ENCODE measurements at regions not wholly inside any gene's neighbourhood (a gene's known extent, or its start where the extent isn't known, plus 50 kb on each side); places are given as distances from the start of the nearest gene placed in this dataset.

GRCh38 chr6:26149240-26149639 lies 62.0 kb downstream of the HFE start:
- DNase-seq (ENCODE audit: low read depth in 2 of 2), result no peak

GRCh38 chr6:26152226-26153101 lies 65.2 kb downstream of the HFE start:
- no peak for DNase-seq (ENCODE audit: low read depth in 2 of 2)

GRCh38 chr6:26155061-26155930 lies 68.1 kb downstream of the HFE start:
- DNase-seq (ENCODE audit: low read depth in 2 of 2), result no peak

- peak; percentile 55 to 59 for DNase-seq (ENCODE audit: low read depth in 2 of 2)
Measured at GRCh38 chr6:26156105-26156849, 69.0 kb downstream of the HFE start.

DNA sequence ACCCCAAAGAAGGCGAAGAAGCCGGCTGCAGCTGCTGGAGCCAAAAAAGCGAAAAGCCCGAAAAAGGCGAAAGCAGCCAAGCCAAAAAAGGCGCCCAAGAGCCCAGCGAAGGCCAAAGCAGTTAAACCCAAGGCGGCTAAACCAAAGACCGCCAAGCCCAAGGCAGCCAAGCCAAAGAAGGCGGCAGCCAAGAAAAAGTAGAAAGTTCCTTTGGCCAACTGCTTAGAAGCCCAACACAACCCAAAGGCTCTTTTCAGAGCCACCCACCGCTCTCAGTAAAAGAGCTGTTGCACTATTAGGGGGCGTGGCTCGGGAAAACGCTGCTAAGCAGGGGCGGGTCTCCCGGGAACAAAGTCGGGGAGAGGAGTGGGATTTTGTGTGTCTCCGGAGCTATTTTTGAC lies 69.6 kb downstream of the HFE start:
- no peak for DNase-seq (ENCODE audit: low read depth in 2 of 2)

DNA sequence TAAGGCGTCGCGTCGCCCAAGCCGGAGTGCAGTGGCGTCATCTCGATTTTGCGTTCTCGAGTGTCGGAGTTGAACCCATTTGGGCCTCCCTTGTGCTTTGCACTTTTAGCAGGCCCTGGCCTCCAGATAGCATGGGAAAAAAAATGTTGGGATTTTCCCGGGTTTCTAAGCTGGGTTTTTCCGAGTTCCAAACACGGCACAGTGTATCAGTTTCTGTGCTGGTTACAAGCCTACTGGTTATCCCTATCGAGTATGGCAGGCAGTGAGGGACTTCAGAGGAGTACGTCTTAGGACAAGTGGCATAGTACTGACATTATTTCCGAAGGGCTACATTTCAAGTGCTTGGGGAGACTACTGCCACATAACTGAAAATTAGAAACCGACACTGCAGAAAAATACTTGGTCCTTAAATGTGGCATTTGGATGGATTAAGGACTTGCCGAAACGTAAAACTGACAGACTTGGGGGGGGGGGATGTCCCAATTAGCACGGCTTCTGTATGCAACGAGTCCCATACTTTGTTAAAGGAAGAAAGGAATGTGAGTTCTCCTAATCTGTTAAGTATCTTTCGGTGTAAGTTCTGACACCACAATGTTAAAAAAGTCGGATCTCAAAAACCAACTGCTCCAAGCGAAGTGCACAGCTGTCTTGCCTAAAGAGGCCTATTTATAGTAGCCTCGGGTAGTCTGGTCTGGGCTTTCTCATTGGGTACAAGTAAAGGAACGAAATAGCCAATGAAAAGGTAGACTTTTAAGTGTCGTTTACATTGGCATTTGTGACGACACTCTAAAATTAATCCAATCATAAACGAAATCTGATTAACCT lies 70.2 kb downstream of the HFE start:
- DNase-seq (ENCODE audit: low read depth in 2 of 2), result no peak

- peak; percentile 39 to 68 for DNase-seq (ENCODE audit: low read depth in 2 of 2)
Measured at GRCh38 chr6:26158076-26158580, 70.9 kb downstream of the HFE start.

- DNase-seq (ENCODE audit: low read depth in 2 of 2), result no peak
Measured at GRCh38 chr6:26158581-26159356, 71.5 kb downstream of the HFE start.

DNA sequence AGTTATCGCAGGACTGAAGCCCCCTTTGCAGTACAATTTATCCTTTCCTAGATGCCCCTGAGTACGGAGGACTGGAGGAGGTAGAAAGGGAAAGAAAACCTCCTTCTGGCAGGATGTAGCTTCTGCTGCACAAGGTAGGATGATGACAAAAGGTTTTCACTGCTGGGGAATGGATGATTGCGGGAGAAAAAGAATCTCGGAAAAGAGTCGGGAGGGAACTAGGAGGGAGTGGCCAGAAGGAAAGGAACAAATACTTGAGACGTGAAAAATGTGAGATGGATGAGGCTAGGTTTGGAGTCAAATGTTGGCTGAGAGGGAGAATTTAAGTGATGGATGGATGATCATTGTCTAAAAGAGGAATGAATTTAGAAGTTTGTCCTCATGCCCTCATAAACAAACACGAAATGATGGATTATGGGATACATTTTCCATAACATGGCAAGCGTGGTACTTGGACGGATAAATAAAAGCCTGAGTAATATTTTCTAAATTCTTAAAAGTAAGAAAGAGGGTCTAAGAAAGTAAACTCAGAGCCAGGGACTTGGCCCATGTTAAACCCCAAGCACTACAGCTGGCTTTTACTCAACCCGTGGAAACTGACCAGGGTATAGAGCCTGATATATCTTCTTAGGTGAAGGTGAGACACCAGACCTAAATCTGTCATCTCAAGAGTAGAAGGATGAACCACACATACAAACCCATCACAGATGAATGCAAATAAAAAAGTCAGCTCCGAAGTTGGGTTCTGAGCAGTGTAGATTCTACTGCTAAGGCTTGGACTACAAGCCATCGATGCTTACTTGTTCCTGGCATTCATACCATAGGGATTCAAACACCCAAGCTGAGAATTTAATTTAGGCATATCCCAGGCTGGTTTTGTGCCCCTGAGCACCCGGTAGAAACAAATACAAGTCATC lies 72.4 kb downstream of the HFE start:
- no peak for DNase-seq (ENCODE audit: low read depth in 2 of 2)

DNA sequence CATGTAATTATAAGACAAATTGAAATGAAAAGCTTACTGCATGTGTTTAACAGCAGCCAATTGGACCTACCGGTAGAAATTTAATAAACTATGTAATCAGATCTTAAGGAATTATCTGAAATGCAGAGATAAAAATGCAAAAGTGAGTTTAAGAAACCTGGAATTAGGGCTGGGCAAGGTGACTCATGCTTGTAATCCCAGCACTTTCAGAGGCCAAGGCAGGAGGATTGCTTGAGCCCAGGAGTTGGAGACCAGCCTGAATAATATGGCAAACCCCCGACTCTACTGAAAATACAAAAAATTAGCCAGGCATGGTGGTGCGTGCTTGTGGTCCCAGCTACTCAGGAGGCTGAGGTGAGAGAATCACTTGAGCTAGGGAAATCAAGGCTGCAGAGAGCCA lies 74.1 kb downstream of the HFE start:
- DNase-seq (ENCODE audit: low read depth in 2 of 2), result no peak

GRCh38 chr6:26162399-26162798 lies 75.2 kb downstream of the HFE start:
- no peak for DNase-seq (ENCODE audit: low read depth in 2 of 2)

DNA sequence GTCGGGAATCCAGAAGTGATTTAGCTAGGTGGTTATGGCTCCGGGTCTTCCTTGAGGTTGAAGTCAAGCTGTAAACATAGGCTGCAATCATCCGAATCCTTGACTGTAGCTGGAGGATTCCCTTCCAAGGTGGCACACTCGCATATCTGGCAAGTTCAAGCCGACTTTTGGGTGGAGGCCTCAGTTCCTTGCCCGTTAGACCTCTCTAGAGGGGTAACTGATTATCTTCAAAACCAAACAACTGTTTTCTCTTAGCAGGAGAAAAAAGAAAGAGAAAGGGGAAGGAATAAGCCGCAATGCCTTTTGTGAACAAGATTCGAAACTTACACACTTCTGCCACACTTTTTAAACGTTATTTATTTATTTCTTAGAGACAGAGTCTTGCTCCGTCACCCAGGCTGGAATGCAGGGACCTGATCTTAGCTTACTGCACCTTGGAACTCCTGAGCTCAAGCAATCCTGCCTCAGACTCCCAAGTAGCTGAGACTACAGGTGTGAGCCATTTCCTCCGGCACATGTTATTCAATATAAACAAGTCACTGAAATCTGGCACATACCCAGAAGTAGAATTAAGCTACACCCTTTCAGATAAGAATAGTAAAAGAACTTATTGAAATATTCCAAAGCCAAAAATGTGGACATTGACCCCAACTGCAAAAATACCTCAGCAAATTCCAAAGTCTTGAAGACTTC lies 76.3 kb downstream of the HFE start:
- DNase-seq (ENCODE audit: low read depth in 2 of 2), result no peak

GRCh38 chr6:26164120-26164505 lies 76.9 kb downstream of the HFE start:
- DNase-seq (ENCODE audit: low read depth in 2 of 2), result no peak

GRCh38 chr6:26165261-26165790 lies 78.1 kb downstream of the HFE start:
- DNase-seq (ENCODE audit: low read depth in 2 of 2), result no peak

DNA sequence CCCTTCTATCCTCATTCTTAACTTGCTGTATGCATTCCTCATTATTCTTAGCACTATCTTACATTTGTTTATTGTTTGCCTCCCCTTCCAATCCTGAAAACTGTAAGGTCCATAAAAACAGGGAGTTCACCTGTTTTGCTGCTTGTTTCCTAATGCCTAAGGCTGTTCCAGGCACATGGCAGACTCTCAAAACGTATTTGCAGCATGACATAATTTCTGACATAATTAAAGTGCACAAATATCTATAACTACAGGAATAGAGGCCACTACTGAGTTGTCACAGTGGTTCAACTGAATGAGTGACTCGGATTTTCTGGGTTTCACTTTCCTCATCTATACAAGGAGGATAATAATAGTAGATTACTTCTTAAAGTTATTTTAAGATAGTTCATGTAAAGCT lies 83.0 kb downstream of the HFE start:
- no peak for DNase-seq (ENCODE audit: low read depth in 2 of 2)

DNA sequence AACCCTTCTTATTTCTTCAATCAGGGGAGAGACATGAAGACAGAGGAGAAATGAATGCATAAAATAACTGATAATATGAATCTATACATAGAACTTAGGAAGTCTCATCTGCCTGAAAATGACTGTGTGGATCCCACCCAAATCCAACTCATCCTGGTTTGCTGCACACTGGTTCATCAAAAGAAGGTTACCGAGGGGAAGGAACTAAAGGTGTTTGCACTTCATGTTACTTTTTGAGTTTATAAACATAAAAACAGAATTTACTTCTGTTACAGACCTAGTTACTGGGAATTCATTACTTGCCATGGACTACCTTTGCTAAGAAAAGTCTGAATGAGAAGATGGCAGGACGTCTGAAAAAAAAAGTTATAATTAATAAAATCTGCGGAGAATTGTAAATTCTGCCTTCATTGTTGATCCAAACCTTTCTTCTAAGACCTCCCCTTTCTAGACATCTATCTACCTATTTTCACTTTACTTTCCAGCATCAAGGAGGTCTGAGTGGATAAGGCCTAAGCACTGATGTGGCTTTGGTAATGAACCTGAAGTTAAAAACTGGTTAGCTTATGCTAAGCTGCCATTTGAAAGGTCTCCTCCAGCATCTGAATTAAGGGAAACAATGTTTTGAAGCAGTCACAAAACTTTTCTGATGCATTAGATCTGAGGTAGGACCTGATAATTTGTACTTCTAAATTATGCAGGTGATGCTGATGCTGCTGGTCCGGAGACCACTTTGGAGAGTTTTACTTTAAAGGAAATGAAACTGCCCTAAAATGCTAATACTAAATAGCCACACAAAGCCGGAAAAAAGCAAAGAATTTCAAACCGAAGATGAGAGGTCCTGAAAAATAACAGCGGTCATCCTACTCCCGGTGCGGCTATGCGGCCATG lies 84.0 kb downstream of the HFE start:
- no peak for DNase-seq (ENCODE audit: low read depth in 2 of 2)

DNA sequence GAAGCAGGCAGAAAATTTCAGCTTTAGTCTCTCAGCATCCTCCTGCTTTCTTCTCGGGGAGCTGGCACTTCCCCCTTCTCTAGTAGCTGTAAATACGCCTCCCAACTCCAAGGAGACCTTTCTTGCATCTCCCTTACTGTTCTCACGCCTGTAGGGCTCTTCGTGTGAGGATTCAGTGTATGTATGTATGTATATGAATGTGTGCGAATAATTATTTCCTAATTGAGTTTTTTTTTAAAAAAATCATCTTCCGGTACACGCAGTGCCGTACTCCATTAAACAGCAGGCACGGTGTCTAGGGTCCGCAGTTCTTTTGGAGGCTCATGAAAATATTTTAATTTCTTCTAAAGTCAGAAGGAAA lies 85.4 kb downstream of the HFE start:
- DNase-seq (ENCODE audit: low read depth in 2 of 2), result no peak

- no peak for DNase-seq (ENCODE audit: low read depth in 2 of 2)
Measured at GRCh38 chr6:26173836-26174145, 86.6 kb downstream of the HFE start.
